Stimulated activated naive CD4-positive, alpha-beta T cell (primary cell): ENCODE measurements at regions not wholly inside any gene's neighbourhood (a gene's known extent, or its start where the extent isn't known, plus 50 kb on each side); places are given as distances from the start of the nearest gene placed in this dataset.

Experiments used
- DNase-seq, 6 experiments: peaks; one replicate each; lab custom pipeline; 2025; lab: John Stamatoyannopoulos, UW

DNA sequence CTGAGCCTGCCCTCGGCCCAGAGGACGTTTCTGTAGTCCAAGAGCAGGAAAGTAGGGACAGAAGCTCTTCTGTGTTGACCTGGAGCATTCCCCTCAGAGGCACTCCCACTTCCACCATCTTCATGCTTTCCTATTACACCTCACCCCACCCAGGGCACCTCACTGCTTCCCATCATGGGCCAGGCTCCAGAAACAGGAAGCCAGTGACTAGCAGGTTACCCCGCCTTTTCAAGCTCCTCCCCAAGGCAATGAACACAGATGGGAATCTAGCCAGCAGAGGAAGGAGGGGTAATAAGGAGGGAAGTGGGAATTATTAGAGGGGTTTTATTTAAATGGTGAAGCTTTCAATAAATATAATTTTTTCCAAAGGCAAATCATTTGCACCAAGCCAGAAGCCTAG lies 308.8 kb upstream of the MGAT5 start:
- DNase-seq = no peak

DNA sequence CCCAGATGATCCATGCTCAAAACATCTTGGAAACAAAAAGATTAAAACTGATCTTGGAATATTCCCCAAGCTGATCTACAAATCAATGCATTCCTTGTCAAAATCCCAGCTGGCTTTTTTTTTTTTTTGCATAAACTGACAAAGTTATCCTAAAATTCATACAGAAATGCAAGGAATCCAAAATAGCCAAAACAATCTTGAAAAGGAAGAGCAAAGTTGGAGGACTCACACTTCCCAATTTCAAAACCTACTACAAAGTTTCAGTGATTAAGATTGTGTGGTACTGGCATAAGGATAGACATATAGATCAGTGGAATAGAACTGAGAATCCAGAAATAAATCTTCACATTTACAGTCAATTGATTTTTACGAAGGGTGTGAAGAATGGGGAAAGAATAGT lies 306.8 kb upstream of the MGAT5 start:
- no peak for DNase-seq

DNA sequence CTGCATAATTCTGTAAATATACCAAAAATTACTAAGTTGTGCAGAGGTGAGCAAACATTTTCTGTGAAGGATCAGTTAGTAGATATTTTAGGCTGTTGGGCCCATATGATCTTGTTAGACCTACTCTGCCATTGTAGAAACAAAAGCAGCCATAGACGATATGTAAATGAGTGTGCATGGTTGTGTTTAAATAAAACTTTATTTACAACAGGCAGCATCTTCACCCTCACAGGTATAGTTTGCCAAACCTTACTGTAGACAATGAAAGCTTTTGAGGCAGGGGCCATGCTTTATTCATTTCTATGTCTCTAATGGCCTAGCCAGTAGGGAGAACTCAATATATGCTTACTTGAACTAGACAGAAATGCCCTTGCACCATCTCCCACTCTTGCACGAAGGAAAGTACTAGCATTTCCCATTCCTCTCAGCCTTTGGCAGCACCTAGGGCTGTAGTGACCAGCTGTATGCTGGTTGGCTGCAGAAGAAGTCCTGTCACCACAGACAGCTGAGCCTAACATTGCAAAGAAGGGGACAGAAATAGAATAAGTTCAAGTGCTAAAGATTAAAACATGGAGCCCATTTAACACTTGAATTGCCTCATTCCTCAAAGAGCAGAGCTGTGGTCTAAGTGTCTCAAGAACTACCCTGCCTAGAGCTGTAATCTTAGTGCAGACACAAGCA lies 305.1 kb upstream of the MGAT5 start:
- DNase-seq = no peak

- no peak for DNase-seq
Observed at GRCh38 chr2:133949595-133949994, 304.3 kb upstream of the MGAT5 start.

GRCh38 chr2:133951209-133951608 lies 302.7 kb upstream of the MGAT5 start:
- DNase-seq = no peak

- DNase-seq = no peak
Observed at GRCh38 chr2:133952420-133952819, 301.5 kb upstream of the MGAT5 start.

- DNase-seq = no peak
Observed at GRCh38 chr2:133952896-133953295, 301.0 kb upstream of the MGAT5 start.

DNA sequence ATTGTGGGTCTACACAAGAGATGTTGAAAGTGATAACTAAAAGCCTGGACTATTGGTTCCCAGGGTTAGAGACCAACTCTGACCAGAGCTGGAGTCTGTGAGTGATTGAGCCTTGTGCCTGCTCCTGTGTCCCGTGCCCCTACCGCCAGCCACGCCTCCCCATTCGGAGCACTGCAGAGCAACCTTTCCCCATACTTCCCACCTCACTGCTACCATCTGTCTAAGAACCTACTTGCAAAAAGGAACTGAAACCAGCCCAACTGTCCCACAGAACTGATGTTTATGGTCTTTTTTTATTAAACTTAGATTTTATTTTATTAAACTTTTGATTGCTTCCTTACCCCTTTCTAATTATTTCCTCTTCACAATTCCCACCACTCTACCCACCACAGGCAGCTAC lies 300.3 kb upstream of the MGAT5 start:
- DNase-seq = no peak

DNA sequence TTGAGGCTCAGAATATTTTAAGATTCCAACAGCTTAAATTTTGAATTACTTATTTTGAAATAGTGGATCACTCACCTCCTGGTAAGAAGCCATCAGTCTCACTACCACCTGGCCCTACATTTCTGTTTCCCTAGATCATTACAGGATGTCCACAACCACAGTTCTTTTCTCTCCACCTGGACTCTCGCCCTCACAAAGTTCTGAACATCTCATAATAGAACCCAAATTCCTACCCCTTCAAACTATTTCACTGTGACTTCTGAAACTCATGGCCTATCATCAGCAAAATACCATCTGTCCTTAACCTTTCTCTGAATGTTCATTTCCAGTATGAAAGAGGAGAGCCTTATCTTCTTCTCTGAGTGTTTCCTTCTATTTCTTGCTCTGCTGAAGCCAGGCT lies 299.2 kb upstream of the MGAT5 start:
- DNase-seq = no peak

GRCh38 chr2:133955169-133955568 lies 298.7 kb upstream of the MGAT5 start:
- DNase-seq = no peak

DNA sequence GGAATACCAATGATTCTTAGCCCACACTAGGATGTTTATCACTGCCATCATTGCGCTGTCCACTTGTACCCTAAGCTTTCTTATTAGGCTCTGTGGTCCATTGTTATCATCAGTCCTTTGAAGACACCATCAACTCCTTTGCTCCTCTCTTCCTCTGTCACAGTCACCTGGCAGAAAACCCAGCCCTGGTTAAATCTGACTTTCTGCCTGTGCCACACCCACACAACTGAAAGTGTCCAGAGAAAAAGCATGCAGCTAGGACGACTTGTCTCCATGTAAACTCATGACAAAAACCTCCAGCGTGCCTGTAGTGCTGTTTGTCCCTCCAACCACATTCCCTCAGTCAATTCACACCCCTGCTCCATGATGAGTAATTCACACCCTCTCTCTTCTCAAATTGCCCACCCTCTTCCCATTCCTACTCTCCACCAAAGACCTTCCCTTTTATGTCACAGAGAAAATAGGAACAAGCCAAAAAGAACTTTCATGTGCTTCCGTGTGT lies 297.4 kb upstream of the MGAT5 start:
- DNase-seq = no peak

DNA sequence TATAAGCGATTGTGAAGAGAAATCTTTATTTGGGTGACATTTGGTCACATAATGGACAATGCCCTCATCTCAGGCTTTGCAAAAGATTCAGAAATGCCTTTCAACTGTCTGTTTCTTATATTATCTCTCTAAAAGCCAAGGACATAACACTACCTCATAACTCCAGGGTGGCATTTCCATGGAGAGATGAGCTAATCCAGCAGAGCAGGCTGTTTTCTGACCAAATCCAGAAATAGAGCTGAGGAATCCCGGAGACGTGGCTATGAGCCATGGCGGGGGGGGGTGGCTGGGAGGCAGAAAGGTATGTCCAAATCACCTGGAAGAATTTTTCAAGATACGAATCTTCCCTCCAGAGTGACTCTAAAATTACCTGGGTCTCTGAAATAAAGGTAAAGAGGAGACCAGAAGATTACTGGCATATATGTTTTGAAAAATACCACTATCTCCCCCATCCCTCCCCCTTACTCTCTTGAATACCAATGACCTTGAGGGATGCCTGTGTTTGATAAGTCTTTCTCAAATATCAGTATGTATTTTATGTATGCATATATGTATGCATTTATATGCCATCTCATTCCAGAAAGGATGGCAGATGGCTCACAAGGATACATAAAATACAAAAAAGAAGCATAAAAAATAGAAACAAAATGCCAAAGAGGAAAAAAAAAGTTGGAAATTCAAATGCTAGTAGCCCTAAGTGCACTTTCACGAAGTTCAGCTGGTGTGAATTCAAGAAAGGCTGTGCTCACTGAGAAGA lies 296.0 kb upstream of the MGAT5 start:
- DNase-seq = no peak

- no peak for DNase-seq
Observed at GRCh38 chr2:133959066-133959465, 294.8 kb upstream of the MGAT5 start.

DNA sequence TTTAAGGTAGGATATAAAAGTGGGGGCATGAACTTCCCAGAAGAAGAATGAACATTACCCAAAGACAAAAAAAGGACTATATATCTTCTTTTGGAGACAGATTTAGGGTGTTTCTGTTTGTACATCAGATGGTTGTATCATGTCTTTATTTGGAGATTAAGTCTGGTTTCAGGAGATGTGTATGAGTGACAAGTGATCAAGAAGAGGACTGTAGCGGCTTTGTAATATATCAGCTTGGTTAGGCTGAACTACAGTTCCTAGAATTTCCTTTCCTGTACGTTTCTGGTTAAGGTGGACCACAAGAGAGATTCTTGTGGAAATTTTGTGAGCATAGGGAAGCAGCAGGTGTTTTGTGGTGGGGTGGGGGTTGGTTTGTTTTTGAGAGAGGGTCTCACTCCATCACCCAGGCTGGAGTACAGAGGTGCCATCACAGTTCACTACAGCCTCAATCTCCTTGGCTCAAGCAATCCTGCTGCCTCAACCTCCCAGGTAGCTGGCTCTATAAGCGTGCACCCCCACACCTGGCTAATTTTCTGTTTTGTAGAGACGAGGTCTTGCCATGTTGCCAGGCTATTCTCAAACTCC lies 287.1 kb upstream of the MGAT5 start:
- no peak for DNase-seq

- DNase-seq = no peak
Observed at GRCh38 chr2:133967326-133967725, 286.5 kb upstream of the MGAT5 start.

- no peak for DNase-seq
Observed at GRCh38 chr2:133968446-133968845, 285.4 kb upstream of the MGAT5 start.

DNA sequence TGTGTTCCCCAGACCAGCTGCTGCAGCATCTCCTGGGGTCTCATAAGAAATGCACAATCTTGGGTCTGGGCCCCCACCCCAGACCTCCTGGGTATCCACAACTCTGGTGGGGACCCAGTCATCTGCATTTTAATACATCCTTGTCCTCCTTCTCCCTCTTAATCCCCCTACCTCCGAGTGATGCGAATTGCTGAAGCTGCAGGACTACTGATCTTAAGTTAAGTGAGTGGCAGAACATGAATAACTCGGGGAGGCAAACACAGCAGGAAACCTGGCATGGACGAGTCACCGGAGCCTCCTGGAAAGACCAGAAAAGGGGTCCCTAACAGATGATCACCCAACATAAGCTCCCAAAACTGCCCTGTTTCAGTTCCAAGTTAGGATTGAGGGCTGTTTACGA lies 283.2 kb upstream of the MGAT5 start:
- no peak for DNase-seq

DNA sequence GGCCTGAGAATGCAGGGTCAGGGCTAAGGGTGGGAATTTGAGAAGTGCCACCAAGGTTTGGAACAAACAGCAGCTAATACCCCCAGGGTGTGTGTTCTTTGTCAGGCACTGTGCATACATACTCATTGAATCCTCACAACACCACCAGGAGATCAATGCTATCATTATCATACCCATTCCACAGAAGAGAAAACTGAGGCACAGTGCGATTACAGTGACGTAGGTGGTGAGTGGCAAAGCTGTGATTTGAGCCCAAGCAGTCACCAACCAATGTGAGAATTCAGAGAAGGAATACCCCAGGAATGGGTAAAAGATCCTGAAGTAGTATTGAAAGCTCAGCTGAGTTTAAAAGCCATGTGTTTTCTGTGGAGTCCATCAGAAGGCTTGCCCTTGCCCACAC lies 281.6 kb upstream of the MGAT5 start:
- DNase-seq = no peak

DNA sequence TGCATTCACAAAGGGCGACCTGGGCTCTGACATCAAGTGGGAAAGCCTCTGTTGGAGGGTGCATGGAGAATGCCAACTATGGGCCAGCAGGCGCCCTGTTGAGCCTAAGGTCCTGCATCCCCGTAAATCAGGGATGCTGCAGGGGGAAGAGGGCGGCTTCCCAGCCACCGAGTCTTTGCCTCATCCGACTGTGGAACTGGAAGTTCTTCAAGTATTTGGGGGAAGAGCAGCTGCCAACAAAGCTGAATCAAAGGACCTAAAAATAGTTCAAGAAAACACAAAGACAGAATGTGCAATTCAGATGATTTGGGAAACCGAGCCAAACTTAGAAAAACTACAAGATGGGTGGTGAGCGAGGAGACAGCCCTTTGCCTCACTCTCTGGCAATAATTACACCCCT lies 281.1 kb upstream of the MGAT5 start:
- DNase-seq = no peak

DNA sequence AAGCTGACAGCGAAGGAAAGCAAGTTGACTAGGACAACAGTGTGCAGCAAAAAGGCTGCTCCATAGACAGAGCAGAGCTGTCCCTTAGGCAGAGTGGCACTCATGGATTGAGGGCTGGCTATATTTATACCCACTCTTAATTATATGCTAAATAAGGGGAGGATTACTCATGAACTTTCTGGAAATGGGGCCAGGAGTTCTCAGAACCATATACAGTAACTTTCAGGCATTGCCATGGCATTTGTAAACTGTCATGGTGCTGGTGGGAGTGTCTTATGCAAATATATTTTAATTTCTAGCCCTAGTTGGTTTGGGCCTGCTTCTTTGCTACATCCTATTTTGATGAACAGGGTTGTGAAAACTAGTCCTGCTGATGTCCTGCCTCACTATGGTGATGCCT lies 279.5 kb upstream of the MGAT5 start:
- DNase-seq = no peak

GRCh38 chr2:133975135-133975534 lies 278.7 kb upstream of the MGAT5 start:
- DNase-seq = no peak

DNA sequence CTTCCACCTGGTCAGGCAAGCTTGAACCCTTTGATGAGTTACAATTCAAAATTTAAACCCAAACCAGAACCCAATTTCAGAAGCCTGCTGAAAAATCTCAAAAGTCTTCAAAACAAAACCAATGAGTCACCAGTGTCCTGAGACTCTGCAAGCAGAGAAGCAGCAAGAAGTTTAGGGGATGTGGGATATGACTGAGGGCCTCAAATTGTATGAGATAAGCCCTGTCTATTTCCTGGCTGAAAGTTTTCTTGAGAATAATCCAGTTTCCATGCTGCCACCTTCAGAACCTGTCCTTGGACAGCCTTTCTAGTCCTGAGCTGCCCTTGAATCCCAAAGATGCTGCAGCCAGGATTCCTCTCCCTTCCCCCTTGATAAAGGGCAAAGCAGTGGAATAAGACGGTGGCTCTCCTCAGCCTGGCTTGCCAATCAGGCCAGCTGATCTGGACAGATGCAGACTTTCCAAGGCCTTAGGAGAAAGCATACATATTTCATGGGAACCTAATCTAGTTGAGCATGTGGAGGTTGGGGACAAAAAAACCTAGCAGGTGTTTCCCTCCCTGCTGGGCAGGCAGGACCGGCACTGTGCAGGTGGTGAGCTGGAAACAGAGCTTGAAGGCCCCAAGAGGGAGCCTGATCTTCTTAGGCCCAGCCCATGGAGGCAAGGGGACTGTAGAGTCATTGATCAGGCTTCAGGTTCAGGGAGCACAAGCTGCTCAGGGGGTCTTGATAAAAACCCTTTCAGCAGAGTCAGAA lies 278.0 kb upstream of the MGAT5 start:
- DNase-seq = no peak

- no peak for DNase-seq
Observed at GRCh38 chr2:133976659-133977058, 277.2 kb upstream of the MGAT5 start.
